ENCODE measurements at regions not wholly inside any gene's neighbourhood (a gene's known extent, or its start where the extent isn't known, plus 50 kb on each side); places are given as distances from the start of the nearest gene placed in this dataset.

- no peak overlapping the region for H3K4me3 ChIP-seq (ENCODE audit: low read depth, low read length)
- no peak for DNase-seq (ENCODE audit: low read depth)
- TF ChIP-seq, protein P1, sequence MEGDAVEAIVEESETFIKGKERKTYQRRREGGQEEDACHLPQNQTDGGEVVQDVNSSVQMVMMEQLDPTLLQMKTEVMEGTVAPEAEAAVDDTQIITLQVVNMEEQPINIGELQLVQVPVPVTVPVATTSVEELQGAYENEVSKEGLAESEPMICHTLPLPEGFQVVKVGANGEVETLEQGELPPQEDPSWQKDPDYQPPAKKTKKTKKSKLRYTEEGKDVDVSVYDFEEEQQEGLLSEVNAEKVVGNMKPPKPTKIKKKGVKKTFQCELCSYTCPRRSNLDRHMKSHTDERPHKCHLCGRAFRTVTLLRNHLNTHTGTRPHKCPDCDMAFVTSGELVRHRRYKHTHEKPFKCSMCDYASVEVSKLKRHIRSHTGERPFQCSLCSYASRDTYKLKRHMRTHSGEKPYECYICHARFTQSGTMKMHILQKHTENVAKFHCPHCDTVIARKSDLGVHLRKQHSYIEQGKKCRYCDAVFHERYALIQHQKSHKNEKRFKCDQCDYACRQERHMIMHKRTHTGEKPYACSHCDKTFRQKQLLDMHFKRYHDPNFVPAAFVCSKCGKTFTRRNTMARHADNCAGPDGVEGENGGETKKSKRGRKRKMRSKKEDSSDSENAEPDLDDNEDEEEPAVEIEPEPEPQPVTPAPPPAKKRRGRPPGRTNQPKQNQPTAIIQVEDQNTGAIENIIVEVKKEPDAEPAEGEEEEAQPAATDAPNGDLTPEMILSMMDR (IDR thresholded peaks at IDR 0.05; ENCODE audit: low read depth, low read length, missing control alignments), result no peak
Observed at GRCh38 chr5:82599030-82599429, 320.9 kb upstream of the RPS23 start.

DNA sequence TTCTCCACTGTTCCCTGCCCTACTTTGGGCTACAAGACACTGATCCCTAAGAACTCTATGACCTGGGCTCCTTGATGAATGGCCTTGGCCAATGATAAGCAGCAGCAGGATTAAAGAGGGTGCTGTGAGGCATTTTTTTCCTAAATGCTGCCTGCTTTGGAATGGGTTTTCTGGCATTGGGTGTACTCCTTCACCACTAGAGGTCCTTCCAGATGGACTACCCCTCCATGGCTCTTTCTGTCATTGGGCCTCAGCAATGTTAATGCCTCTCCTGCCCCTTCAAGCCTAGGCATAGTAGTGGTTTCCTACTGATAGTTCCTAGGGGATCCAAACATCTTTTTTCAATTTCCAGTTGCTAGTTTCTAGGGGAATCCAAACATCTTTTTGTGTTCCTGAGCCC lies 319.3 kb upstream of the RPS23 start:
- TF ChIP-seq, protein P1 (IDR thresholded peaks at IDR 0.05; ENCODE audit: low read depth, low read length, missing control alignments), result peak; percentile 44
- DNase-seq (ENCODE audit: low read depth), result no peak

GRCh38 chr5:82596451-82596850 lies 318.3 kb upstream of the RPS23 start:
- TF ChIP-seq, protein P1 (IDR thresholded peaks at IDR 0.05; ENCODE audit: low read depth, low read length, missing control alignments), result no peak
- H3K4me3 ChIP-seq (ENCODE audit: low read depth, low read length), result no peak overlapping the region
- DNase-seq (ENCODE audit: low read depth), result no peak

More for the DNA sequence above, 319.3 kb upstream of the RPS23 start:
- H3K4me3 ChIP-seq (ENCODE audit: low read depth, low read length), result no peak overlapping the region

DNA sequence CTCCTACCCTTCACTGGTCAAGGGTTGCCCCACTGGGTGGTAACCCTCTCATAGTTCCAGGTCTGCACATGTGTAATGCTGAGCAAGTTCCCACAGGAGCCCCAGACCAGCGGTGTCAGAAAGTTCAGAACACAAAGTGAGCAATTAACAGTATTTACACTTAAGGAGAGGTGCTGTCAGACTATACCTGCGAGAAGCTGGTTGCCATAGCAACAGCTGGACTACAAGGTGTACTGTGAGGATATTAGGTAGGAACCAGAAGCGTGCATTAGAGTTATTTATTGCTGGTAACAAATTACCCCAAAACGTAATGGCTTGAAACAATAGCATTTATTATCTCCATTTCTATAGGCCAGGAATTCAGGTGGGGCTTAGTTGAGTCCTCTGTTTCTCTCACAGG lies 317.0 kb upstream of the RPS23 start:
- DNase-seq (ENCODE audit: low read depth), result no peak
- TF ChIP-seq, protein P1 (IDR thresholded peaks at IDR 0.05; ENCODE audit: low read depth, low read length, missing control alignments), result no peak
- no peak overlapping the region for H3K4me3 ChIP-seq (ENCODE audit: low read depth, low read length)

- DNase-seq (ENCODE audit: low read depth), result no peak
- no peak overlapping the region for H3K4me3 ChIP-seq (ENCODE audit: low read depth, low read length)
- TF ChIP-seq, protein P1 (IDR thresholded peaks at IDR 0.05; ENCODE audit: low read depth, low read length, missing control alignments), result no peak
Observed at GRCh38 chr5:82594097-82594496, 315.9 kb upstream of the RPS23 start.

GRCh38 chr5:82593481-82593880 lies 315.3 kb upstream of the RPS23 start:
- TF ChIP-seq, protein P1 (IDR thresholded peaks at IDR 0.05; ENCODE audit: low read depth, low read length, missing control alignments), result no peak
- H3K4me3 ChIP-seq (ENCODE audit: low read depth, low read length), result no peak overlapping the region
- DNase-seq (ENCODE audit: low read depth), result no peak

- TF ChIP-seq, protein P1 (IDR thresholded peaks at IDR 0.05; ENCODE audit: low read depth, low read length, missing control alignments), result no peak
- no peak for DNase-seq (ENCODE audit: low read depth)
- H3K4me3 ChIP-seq (ENCODE audit: low read depth, low read length), result no peak overlapping the region
Observed at GRCh38 chr5:82591021-82591515, 312.9 kb upstream of the RPS23 start.

Data from GM12864 (cell line).